Muscle layer of colon (tissue), 2 donors: ENCODE measurements at regions not wholly inside any gene's neighbourhood (a gene's known extent, or its start where the extent isn't known, plus 50 kb on each side); places are given as distances from the start of the nearest gene placed in this dataset.

Experiments
- H3K27ac ChIP-seq: one replicate; pipeline ENCODE4 v1.7.0; 2013; ENCODE audit warnings: low read depth, mild to moderate bottlenecking, low read length, moderate library complexity
- H3K27me3 ChIP-seq, 2 donors: one replicate each; pipeline ENCODE4 v1.7.0; 2013; ENCODE audit warnings: low read length in 2 of 2, mild to moderate bottlenecking in 2 of 2; ENCODE audit not compliant: insufficient read depth in 2 of 2, control insufficient read depth in 1 of 2
- H3K36me3 ChIP-seq: one replicate; pipeline ENCODE4 v1.7.0; 2013; ENCODE audit warnings: mild to moderate bottlenecking, low read length; ENCODE audit not compliant: insufficient read depth
- H3K4me1 ChIP-seq: one replicate; pipeline ENCODE4 v1.7.0; 2013; ENCODE audit warnings: mild to moderate bottlenecking, low read length; ENCODE audit not compliant: insufficient read depth
- H3K4me3 ChIP-seq, 2 donors: one replicate each; pipeline ENCODE4 v1.7.0; 2013; ENCODE audit warnings: low read length in 2 of 2, low read depth in 1 of 2, mild to moderate bottlenecking in 1 of 2, moderate library complexity in 1 of 2
- H3K9ac ChIP-seq: one replicate; pipeline ENCODE4 v1.7.0; 2013; ENCODE audit warnings: low read length
- H3K9me3 ChIP-seq: one replicate; pipeline ENCODE4 v1.7.0; 2013; ENCODE audit warnings: mild to moderate bottlenecking, low read length
- donor health status: abdominal sarcoma.
- donor health status: Adenocarcinoma of cecum.

GRCh38 chr1:5555853-5556252, 436.4 kb downstream of the NPHP4 start:
- H3K4me1 ChIP-seq = no peaks in the 10 kb centered on the region
- H3K27me3 ChIP-seq = no peaks in the 10 kb centered on the region
- no peaks in the 10 kb centered on the region for H3K36me3 ChIP-seq
- H3K9me3 ChIP-seq = no peaks in the 10 kb centered on the region
- no peak overlapping the region for H3K4me3 ChIP-seq
- H3K9ac ChIP-seq = no peak overlapping the region
- no peak overlapping the region for H3K27ac ChIP-seq

- no peaks in the 10 kb centered on the region for H3K27me3 ChIP-seq
- H3K9me3 ChIP-seq = no peaks in the 10 kb centered on the region
- no peak overlapping the region for H3K9ac ChIP-seq
- no peak overlapping the region for H3K27ac ChIP-seq
- H3K4me3 ChIP-seq = no peak overlapping the region
- H3K36me3 ChIP-seq = no peaks in the 10 kb centered on the region
- no peaks in the 10 kb centered on the region for H3K4me1 ChIP-seq
These were observed 437.4 kb downstream of the NPHP4 start for GRCh38 chr1:5554784-5555183.

- Histone ChIP-seq H3K9me3 (no peaks in the 10 kb centered on the region), H3K36me3 (no peaks in the 10 kb centered on the region), H3K4me1 (no peaks in the 10 kb centered on the region), H3K4me3 (no peak overlapping the region), H3K27ac (no peak overlapping the region), H3K9ac (no peak overlapping the region), H3K27me3 (no peaks in the 10 kb centered on the region)
These were observed 438.1 kb downstream of the NPHP4 start for GRCh38 chr1:5554111-5554510.

- no peaks in the 10 kb centered on the region for H3K27me3 ChIP-seq
- no peaks in the 10 kb centered on the region for H3K9me3 ChIP-seq
- no peak overlapping the region for H3K4me3 ChIP-seq
- H3K36me3 ChIP-seq = no peaks in the 10 kb centered on the region
- no peak overlapping the region for H3K27ac ChIP-seq
- H3K4me1 ChIP-seq = no peaks in the 10 kb centered on the region
- H3K9ac ChIP-seq = no peak overlapping the region
These were observed 439.3 kb downstream of the NPHP4 start for GRCh38 chr1:5552787-5553484.

GRCh38 chr1:5551274-5551975, 440.8 kb downstream of the NPHP4 start:
- Histone ChIP-seq H3K9ac (no peak overlapping the region), H3K4me3 (no peak overlapping the region), H3K27me3 (no peaks in the 10 kb centered on the region), H3K36me3 (no peaks in the 10 kb centered on the region), H3K27ac (no peak overlapping the region), H3K9me3 (no peaks in the 10 kb centered on the region), H3K4me1 (no peaks in the 10 kb centered on the region)

GRCh38 chr1:5548266-5548665, 444.0 kb downstream of the NPHP4 start:
- no peaks in the 10 kb centered on the region for H3K36me3 ChIP-seq
- no peak overlapping the region for H3K27ac ChIP-seq
- no peak overlapping the region for H3K9ac ChIP-seq
- H3K4me3 ChIP-seq = no peak overlapping the region
- H3K4me1 ChIP-seq = no peaks in the 10 kb centered on the region
- no peaks in the 10 kb centered on the region for H3K9me3 ChIP-seq
- no peaks in the 10 kb centered on the region for H3K27me3 ChIP-seq

- H3K27me3 ChIP-seq = no peaks in the 10 kb centered on the region
- no peak overlapping the region for H3K9ac ChIP-seq
- no peaks in the 10 kb centered on the region for H3K4me1 ChIP-seq
- no peak overlapping the region for H3K4me3 ChIP-seq
- H3K27ac ChIP-seq = no peak overlapping the region
- peaks cover 5% of the 10 kb centered on the region for H3K9me3 ChIP-seq
- H3K36me3 ChIP-seq = no peaks in the 10 kb centered on the region
These were observed 449.0 kb downstream of the NPHP4 start for GRCh38 chr1:5543235-5543634.

GRCh38 chr1:5532811-5533210, 459.4 kb downstream of the NPHP4 start:
- H3K36me3 ChIP-seq = no peaks in the 10 kb centered on the region
- no peaks in the 10 kb centered on the region for H3K27me3 ChIP-seq
- no peak overlapping the region for H3K9ac ChIP-seq
- H3K4me1 ChIP-seq = no peaks in the 10 kb centered on the region
- no peak overlapping the region for H3K4me3 ChIP-seq
- no peaks in the 10 kb centered on the region for H3K9me3 ChIP-seq
- no peak overlapping the region for H3K27ac ChIP-seq

- H3K9ac ChIP-seq = no peak overlapping the region
- H3K9me3 ChIP-seq = no peaks in the 10 kb centered on the region
- no peaks in the 10 kb centered on the region for H3K27me3 ChIP-seq
These were observed 465.2 kb downstream of the NPHP4 start for GRCh38 chr1:5526822-5527551.

GRCh38 chr1:5526385-5526750, 465.9 kb downstream of the NPHP4 start:
- no peaks in the 10 kb centered on the region for H3K36me3 ChIP-seq
- no peaks in the 10 kb centered on the region for H3K27me3 ChIP-seq
- no peaks in the 10 kb centered on the region for H3K9me3 ChIP-seq
- H3K27ac ChIP-seq = no peak overlapping the region
- H3K4me3 ChIP-seq = no peak overlapping the region
- no peaks in the 10 kb centered on the region for H3K4me1 ChIP-seq
- H3K9ac ChIP-seq = no peak overlapping the region

More at GRCh38 chr1:5526822-5527551, 465.2 kb downstream of the NPHP4 start:
- Histone ChIP-seq H3K27ac (no peak overlapping the region), H3K4me3 (no peak overlapping the region), H3K4me1 (no peaks in the 10 kb centered on the region), H3K36me3 (no peaks in the 10 kb centered on the region)

- H3K36me3 ChIP-seq = no peaks in the 10 kb centered on the region
- no peaks in the 10 kb centered on the region for H3K27me3 ChIP-seq
- H3K4me1 ChIP-seq = no peaks in the 10 kb centered on the region
- no peak overlapping the region for H3K9ac ChIP-seq
- H3K27ac ChIP-seq = no peak overlapping the region
- H3K4me3 ChIP-seq = no peak overlapping the region
- no peaks in the 10 kb centered on the region for H3K9me3 ChIP-seq
These were observed 466.4 kb downstream of the NPHP4 start for GRCh38 chr1:5525597-5526384.
